ENCODE measurements at regions not wholly inside any gene's neighbourhood (a gene's known extent, or its start where the extent isn't known, plus 50 kb on each side); places are given as distances from the start of the nearest gene placed in this dataset.

DNA sequence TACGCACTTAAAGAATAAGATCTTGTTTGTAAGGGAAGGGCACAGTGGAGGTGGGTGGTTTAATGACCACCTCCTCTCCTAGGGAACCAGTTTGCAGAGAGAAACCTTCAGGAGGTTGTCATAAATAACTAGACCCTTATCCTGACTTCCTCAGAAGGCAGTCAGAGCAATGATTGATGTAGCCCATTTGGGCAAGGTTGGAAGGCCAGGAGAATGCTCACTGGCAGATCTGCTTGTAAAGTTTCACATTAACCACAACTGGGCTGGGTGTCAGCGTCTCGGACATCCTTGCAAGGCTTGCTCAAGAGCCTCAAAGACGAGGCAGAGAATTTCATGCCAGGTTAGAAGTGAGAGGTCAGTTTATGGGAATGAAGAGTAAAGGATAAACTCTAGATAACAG lies 87.6 kb upstream of the TRABD2B start:
- H3K4me1 ChIP-seq = no peaks in the 10 kb centered on the region
- WGBS, 4 donors = 70 to 79% (median 75%) methylated on average over 4 of the region's 4 CpGs
- H3K27me3 ChIP-seq = peaks cover 0 to under 1% (median 0%) of the 10 kb centered on the region in 9 donors
- H3K36me3 ChIP-seq = no peaks in the 10 kb centered on the region
- H3K9me3 ChIP-seq = no peaks in the 10 kb centered on the region
- ATAC-seq (no peak), DNase-seq (no peak)
- TF ChIP-seq POLR2A (IDR thresholded peaks at IDR 0.05) (no peak), CTCF (IDR thresholded peaks at IDR 0.05) (no peak)
- H3K4me3 ChIP-seq = no peak overlapping the region
- H3K27ac ChIP-seq = no peak overlapping the region
- intact Hi-C loops (cut with DNase I) = no loop called here

DNA sequence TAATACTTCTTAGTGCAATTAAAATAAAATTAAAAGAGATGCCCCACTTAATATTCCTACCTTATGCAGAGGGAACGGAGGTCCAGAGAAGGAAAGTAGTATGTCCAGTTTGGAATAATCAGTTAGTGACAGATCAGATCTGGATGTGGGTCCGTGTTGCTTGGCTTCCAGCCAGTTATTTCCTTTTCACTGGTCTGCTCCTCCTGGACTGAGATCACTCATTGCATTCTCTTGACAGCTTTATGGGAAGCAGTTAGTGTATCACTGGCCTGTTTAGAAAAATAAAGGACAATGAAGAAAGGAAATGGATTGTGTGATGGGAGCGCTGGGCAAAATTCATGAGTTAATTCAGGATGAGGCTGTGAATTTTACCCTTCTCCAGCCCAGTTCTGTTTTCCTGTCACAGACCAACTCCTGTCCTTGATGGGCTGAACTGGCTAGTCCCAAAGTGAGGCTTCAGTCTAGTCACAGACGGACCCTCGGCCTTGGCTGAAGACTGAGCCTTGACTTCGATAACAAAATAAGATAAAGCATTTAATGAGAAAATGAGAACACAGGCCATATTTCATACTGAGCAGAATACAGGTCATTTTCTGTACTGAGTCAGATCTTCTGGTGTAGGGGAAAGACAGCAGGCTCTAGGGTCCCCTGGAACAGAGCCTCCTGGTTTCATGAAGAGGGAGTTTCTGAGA lies 85.2 kb upstream of the TRABD2B start:
- DNase-seq (no peak), ATAC-seq (no peak)
- H3K4me3 ChIP-seq = no peak overlapping the region
- H3K27ac ChIP-seq = no peak overlapping the region
- no peaks in the 10 kb centered on the region for H3K4me1 ChIP-seq
- intact Hi-C loops (cut with DNase I) = no loop called here
- no peak for TF ChIP-seq POLR2A (IDR thresholded peaks at IDR 0.05)
- no peaks in the 10 kb centered on the region for H3K36me3 ChIP-seq
- no peaks in the 10 kb centered on the region for H3K27me3 ChIP-seq
- H3K9me3 ChIP-seq = no peaks in the 10 kb centered on the region
- WGBS, 4 donors = 39 to 48% (median 45%) methylated on average over 6 of the region's 6 CpGs

DNA sequence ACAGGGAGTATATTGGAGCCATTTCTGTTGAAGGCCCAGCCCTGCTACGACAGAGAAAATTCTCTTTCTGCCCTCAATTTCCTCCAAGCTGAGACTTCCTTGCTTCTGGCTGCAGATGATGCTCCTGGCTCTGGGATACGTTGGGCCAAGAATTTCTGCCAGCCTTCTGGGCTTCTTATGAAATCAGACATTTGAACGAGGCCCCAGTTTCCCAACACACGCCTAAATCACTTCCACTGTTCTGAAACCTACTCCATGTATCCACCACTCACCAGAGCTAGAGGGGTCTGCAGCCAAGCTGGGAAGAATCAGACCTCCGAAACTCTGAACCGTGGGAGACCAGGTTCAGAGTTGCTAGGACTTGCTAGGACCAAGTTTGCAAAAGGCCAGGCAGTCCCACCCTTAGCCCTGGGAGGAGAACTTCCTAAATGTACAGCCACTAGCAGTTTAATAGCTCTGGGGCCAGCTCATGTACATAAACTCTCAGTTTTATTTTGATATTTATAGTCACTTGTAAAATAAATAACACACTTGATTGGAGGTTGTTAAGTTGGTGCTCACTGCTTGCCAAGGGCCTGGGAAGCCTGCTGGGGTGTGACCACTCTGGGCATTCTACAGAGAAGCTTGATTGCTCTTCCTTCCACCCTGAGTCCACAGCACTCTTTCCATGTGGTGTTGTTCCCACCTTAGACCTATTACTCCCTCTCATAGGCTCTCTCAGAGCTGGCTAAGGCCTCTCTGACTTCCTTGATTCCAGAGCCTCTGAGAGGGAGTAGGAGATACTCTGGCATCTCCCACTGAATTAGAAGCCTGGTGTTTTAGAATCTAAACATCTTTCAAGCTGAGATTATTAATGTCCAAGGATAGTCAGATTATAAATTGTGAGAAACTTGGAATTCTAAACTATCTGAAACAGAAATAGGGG lies 83.4 kb upstream of the TRABD2B start:
- Histone ChIP-seq H3K27ac (no peak overlapping the region), H3K4me3 (no peak overlapping the region), H3K4me1 (no peaks in the 10 kb centered on the region), H3K27me3 (peaks cover 0 to 2% (median 0%) of the 10 kb centered on the region in 9 donors), H3K36me3 (no peaks in the 10 kb centered on the region), H3K9me3 (no peaks in the 10 kb centered on the region)
- DNase-seq (no peak), ATAC-seq (no peak)
- 75 to 90% (median 83%) methylated on average over 5 to 6 of the region's 6 CpGs for WGBS, 4 donors
- intact Hi-C loops (cut with DNase I) = no loop called here
- TF ChIP-seq POLR2A (IDR thresholded peaks at IDR 0.05) (no peak), CTCF (IDR thresholded peaks at IDR 0.05) (no peak)

GRCh38 chr1:48079096-48079495 lies 81.9 kb upstream of the TRABD2B start:
- DNase-seq (no peak), ATAC-seq (no peak)
- no peak overlapping the region for H3K27ac ChIP-seq
- H3K4me3 ChIP-seq = no peak overlapping the region
- peaks cover 0 to 4% (median 0%) of the 10 kb centered on the region in 9 donors for H3K27me3 ChIP-seq
- intact Hi-C loops (cut with DNase I) = no loop called here
- TF ChIP-seq CTCF (IDR thresholded peaks at IDR 0.05) (no peak), POLR2A (IDR thresholded peaks at IDR 0.05) (no peak)
- H3K9me3 ChIP-seq = no peaks in the 10 kb centered on the region
- no peaks in the 10 kb centered on the region for H3K36me3 ChIP-seq
- H3K4me1 ChIP-seq = no peaks in the 10 kb centered on the region
- WGBS, 4 donors = 53 to 63% (median 55%) methylated on average over 1 of the region's 1 CpG

All from heart left ventricle (tissue), 16 donors.